Chondrocyte (in vitro differentiated cells): ENCODE measurements at regions not wholly inside any gene's neighbourhood (a gene's known extent, or its start where the extent isn't known, plus 50 kb on each side); places are given as distances from the start of the nearest gene placed in this dataset.
A peak's percentile ranks its signal among the peaks of the same experiment; 100 is the strongest.

Source experiments
- DNase-seq: peaks from one replicate; pipeline ENCODE4 v3.0.0; 2021; ENCODE audit warnings: mixed read lengths, low spot score
- H3K27ac Mint-ChIP-seq: one replicate; pipeline ENCODE4 v1.8.0; 2021; ENCODE audit warnings: mild to moderate bottlenecking, moderate library complexity, mixed read lengths; ENCODE audit not compliant: unreplicated experiment
- H3K27me3 Mint-ChIP-seq: 2 replicates; pipeline ENCODE4 v1.8.0; 2021; ENCODE audit warnings: low read depth, mixed read lengths
- H3K36me3 Mint-ChIP-seq: 2 replicates; pipeline ENCODE4 v1.8.0; 2021; ENCODE audit warnings: low read depth, mixed read lengths
- H3K4me1 Mint-ChIP-seq: 2 replicates; pipeline ENCODE4 v1.8.0; 2021; ENCODE audit warnings: low read depth, mild to moderate bottlenecking, mixed read lengths
- H3K4me3 Mint-ChIP-seq: one replicate; pipeline ENCODE4 v1.8.0; 2021; ENCODE audit warnings: mild to moderate bottlenecking, moderate library complexity, mixed read lengths; ENCODE audit not compliant: unreplicated experiment
- H3K9me3 Mint-ChIP-seq: 2 replicates; pipeline ENCODE4 v1.8.0; 2021; ENCODE audit warnings: low read depth, mixed read lengths
- TF ChIP-seq, protein P1 (sequence below): fragments of 200-600 bp; sonication (generic); IDR thresholded peaks from 2 replicates; pipeline ENCODE4 v1.5.0; 2021; ENCODE audit warnings: antibody characterized with exemption, mild to moderate bottlenecking, moderate library complexity

DNA sequence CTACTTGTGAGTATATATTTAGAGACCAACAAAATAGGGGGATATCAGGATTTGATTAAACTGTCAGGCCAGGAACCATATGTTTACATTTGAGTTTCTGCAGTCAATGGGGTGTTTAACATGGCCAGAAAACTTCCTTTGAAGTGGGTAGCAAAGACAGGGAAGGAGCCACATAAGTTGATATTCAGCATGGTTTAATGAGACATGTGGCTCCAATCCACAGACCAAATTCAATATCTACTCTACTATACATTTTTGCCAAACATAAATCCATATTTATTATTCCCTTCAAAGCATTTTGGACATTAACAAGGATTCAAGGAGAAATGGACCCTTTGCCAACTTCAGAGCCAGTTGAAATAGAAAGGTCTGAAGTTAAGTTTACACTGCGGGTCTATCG is 99.8 kb downstream of the TAF11L14 start:
- H3K36me3 Mint-ChIP-seq, result no peaks in the 10 kb centered on the region
- peaks cover 4% of the 10 kb centered on the region for H3K9me3 Mint-ChIP-seq
- no peak for DNase-seq
- TF ChIP-seq, protein P1, sequence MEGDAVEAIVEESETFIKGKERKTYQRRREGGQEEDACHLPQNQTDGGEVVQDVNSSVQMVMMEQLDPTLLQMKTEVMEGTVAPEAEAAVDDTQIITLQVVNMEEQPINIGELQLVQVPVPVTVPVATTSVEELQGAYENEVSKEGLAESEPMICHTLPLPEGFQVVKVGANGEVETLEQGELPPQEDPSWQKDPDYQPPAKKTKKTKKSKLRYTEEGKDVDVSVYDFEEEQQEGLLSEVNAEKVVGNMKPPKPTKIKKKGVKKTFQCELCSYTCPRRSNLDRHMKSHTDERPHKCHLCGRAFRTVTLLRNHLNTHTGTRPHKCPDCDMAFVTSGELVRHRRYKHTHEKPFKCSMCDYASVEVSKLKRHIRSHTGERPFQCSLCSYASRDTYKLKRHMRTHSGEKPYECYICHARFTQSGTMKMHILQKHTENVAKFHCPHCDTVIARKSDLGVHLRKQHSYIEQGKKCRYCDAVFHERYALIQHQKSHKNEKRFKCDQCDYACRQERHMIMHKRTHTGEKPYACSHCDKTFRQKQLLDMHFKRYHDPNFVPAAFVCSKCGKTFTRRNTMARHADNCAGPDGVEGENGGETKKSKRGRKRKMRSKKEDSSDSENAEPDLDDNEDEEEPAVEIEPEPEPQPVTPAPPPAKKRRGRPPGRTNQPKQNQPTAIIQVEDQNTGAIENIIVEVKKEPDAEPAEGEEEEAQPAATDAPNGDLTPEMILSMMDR, result no peak
- H3K27ac Mint-ChIP-seq, result no peak overlapping the region
- no peaks in the 10 kb centered on the region for H3K27me3 Mint-ChIP-seq
- H3K4me3 Mint-ChIP-seq, result no peak overlapping the region
- peaks cover 31% of the 10 kb centered on the region for H3K4me1 Mint-ChIP-seq

DNA sequence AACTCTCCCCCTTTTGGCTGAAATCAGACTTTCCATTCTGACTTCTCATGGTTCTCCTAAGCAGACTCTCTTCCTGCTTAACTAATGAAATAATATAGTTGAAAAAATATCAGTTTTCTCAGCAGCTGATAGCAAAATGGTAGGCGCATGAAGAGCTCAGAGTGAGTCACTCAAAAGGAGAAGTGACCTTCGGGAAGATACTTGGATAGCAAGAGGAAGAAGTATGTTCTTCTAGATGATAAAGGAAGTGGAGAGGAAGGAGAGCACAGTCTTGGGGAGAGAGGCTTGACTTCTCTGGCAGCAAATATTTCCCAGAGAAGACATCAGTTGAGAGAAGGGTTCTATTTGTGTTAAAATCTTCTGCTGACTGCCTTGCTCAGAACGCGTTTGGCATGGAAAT is 101.5 kb downstream of the TAF11L14 start:
- no peaks in the 10 kb centered on the region for H3K27me3 Mint-ChIP-seq
- no peaks in the 10 kb centered on the region for H3K36me3 Mint-ChIP-seq
- peaks cover 31% of the 10 kb centered on the region for H3K4me1 Mint-ChIP-seq
- H3K27ac Mint-ChIP-seq, result peak overlapping the region; percentile 49
- TF ChIP-seq, protein P1, result no peak
- H3K9me3 Mint-ChIP-seq, result peaks cover 4% of the 10 kb centered on the region
- no peak overlapping the region for H3K4me3 Mint-ChIP-seq
- DNase-seq, result no peak

DNA sequence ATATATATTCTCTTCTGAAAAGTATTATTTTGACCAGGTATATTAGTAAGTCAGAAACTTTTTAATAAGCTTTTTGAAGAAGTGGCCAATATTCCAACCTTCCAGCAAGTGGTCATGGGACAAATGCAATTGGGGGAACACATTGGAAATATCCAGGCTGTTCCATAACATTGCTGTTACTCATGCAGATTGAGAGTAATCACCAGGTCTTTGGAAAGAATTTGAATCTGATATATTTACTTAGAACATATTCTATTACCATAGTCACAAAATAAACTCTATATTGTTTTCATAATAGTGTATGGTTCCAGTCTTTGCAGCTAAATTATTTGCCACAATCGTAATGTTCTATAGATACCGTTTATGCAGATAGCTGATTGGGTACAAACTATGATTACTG is 102.8 kb downstream of the TAF11L14 start:
- peaks cover 31% of the 10 kb centered on the region for H3K4me1 Mint-ChIP-seq
- no peak for DNase-seq
- H3K36me3 Mint-ChIP-seq, result no peaks in the 10 kb centered on the region
- TF ChIP-seq, protein P1, result no peak
- H3K4me3 Mint-ChIP-seq, result no peak overlapping the region
- peak overlapping the region; percentile 83 for H3K27ac Mint-ChIP-seq
- H3K9me3 Mint-ChIP-seq, result peaks cover 4% of the 10 kb centered on the region
- no peaks in the 10 kb centered on the region for H3K27me3 Mint-ChIP-seq

DNA sequence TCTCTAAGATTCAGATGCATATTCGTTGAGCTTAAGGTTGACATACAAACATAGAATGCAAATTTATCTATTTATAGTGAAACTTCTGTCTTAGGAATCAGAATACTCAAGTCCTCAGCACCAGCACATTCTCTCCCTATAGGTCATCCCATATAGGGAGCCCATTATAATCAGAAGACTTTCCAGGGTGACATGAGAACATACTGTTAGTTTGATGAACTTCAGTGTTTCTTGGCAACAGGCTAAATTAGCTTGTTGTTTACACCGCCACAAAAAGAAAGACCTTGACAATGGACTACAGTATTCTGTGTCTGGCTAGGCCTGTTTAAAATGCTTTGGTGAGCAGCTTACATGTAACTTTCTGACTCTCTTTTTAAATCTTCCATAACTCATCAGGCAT is 104.2 kb downstream of the TAF11L14 start:
- H3K4me1 Mint-ChIP-seq, result peaks cover 28% of the 10 kb centered on the region
- no peaks in the 10 kb centered on the region for H3K27me3 Mint-ChIP-seq
- H3K4me3 Mint-ChIP-seq, result no peak overlapping the region
- TF ChIP-seq, protein P1, result no peak
- no peak for DNase-seq
- H3K27ac Mint-ChIP-seq, result no peak overlapping the region
- peaks cover 4% of the 10 kb centered on the region for H3K9me3 Mint-ChIP-seq
- no peaks in the 10 kb centered on the region for H3K36me3 Mint-ChIP-seq

DNA sequence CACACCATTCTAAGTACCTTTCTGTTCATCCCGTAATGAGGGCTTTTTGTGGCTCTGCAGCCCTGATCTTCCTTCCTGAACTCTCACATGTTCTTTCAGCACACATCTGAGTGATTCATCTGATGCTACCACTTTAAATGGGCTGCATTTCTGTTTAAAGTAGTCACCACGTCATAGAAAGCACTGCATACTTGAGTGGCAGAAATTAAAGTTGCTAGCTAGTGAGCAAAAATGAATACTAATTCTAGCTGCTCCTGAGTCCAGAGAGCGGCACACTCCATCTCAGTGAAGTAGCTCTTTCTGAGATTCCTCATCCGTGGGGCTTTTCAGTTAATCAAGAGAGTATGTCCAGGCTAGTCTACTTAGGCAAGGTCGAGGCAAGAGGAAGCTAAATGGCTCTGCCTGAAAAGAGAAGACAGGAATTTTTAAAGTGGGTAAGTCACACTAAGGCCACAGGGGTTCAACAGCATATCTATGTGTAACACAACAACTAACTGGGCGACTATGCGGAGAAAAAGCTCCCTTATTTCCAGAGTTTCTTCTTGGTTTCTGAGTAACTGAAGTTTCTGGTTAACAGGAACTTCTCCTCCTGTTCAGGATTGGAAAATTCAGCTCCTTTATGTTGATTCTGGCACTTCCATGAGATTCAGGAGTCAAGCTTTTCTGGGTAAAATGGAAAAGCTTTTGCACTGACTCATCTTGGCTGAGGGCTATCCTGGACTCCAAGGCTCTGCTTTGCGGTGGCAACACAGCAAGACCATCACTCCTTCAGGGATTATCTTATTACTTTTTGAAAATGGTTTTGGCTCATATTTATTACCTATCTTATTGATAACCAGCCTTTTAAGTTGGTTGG is 109.5 kb downstream of the TAF11L14 start:
- Mint-ChIP-seq H3K36me3 (no peaks in the 10 kb centered on the region), H3K9me3 (no peaks in the 10 kb centered on the region), H3K4me3 (peak overlapping the region; percentile 69), H3K4me1 (peaks cover 19% of the 10 kb centered on the region), H3K27me3 (no peaks in the 10 kb centered on the region), H3K27ac (peak overlapping the region; percentile 95)
- TF ChIP-seq, protein P1, result no peak
- no peak for DNase-seq
